Stimulated activated CD4-positive, alpha-beta T cell treated with anti-CD3 and anti-CD28 coated beads, Interleukin-12 subunit alpha, Interleukin-12 subunit beta, amount 100 ng/mL, for 48 hours (primary cell): ENCODE measurements at regions not wholly inside any gene's neighbourhood (a gene's known extent, or its start where the extent isn't known, plus 50 kb on each side); places are given as distances from the start of the nearest gene placed in this dataset.

Experiments
- DNase-seq, 3 donors: peaks; one replicate each; pipeline ENCODE4 v3.0.0-alpha.2; 2020; ENCODE audit warnings: low read depth in 2 of 3, low spot score in 1 of 3

- DNase-seq: no peak
Measured at GRCh38 chr6:18335948-18336347, 51.2 kb upstream of the RNF144B start.

GRCh38 chr6:18334251-18334650 is 52.9 kb upstream of the RNF144B start:
- no peak for DNase-seq

GRCh38 chr6:18330548-18331081 is 56.5 kb upstream of the RNF144B start:
- DNase-seq: no peak

- DNase-seq: no peak
Measured at GRCh38 chr6:18329776-18330175, 57.4 kb upstream of the RNF144B start.

- DNase-seq: no peak
Measured at GRCh38 chr6:18328540-18328939, 58.6 kb upstream of the RNF144B start.

- no peak for DNase-seq
Measured at GRCh38 chr6:18328070-18328469, 59.1 kb upstream of the RNF144B start.

GRCh38 chr6:18327626-18328025 is 59.5 kb upstream of the RNF144B start:
- DNase-seq: no peak

GRCh38 chr6:18326980-18327379 is 60.2 kb upstream of the RNF144B start:
- DNase-seq: no peak

- no peak for DNase-seq
Measured at GRCh38 chr6:18326001-18326400, 61.1 kb upstream of the RNF144B start.

GRCh38 chr6:18324706-18325042 is 60.3 kb upstream of the DEK start:
- no peak for DNase-seq

GRCh38 chr6:18323935-18324705 is 59.8 kb upstream of the DEK start:
- peak in 1 of 3 donors; percentile 35 for DNase-seq

GRCh38 chr6:18317850-18318249 is 53.5 kb upstream of the DEK start:
- no peak for DNase-seq

GRCh38 chr6:18314317-18314997 is 50.1 kb upstream of the DEK start:
- DNase-seq: no peak
